ELF-1 (cell line): ENCODE measurements at regions not wholly inside any gene's neighbourhood (a gene's known extent, or its start where the extent isn't known, plus 50 kb on each side); places are given as distances from the start of the nearest gene placed in this dataset.
"Not testable (repeated sequence)": the region's sequence is repeated elsewhere in the genome, so short reads cannot be mapped to it uniquely, and the experiment has no call there.

Experiments
- DNase-seq: peaks from one replicate; pipeline ENCODE4 v3.0.0-alpha.2; 2016; ENCODE audit warnings: low read depth, low spot score

DNA sequence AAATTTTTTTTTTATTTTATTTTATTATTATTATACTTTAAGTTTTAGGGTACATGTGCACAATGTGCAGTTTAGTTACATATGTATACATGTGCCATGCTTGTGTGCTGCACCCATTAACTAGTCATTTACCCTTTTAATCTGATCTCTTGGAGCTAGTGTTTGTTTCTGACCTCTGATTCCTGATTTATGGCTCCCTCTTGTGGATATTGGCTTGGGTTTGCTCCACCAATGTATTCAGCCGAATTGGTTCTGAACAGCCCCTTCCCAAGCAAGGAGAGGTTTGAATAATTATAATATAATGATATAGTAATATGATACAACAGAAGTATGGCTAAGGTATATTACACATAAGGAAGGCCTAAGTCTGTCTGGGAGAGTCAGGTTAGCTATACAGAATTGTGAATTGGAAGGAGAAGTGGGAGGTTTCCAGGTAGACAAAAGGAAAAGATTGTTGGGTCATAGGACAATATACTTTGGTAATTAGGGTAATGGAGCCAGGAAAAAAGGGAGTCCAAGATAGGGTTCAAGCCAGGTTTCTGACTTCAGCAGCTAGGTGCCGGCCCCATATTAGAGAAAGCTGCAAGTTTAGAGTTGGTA, 53.1 kb upstream of the HMCN1 start:
- DNase-seq, result peak; percentile 49

DNA sequence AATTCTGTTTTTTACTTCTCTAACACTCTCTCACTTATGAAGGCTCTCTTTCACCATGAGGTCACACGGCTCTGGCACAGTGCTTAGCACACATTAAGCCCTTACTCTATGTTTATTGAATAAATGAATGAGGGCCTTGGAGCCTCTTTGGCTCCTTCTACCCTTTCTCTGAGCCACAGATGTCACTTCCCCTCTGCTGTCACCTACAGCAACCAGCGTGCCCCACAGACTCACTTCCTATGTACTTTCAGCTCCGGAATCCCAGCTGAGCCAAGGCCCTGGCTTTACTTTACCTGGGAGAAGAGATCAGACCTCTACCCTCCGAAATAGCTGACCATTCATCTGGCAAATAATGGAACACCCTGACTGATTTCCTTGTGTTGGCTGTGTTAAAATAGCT, 53.7 kb upstream of the HMCN1 start:
- DNase-seq, result no peak

GRCh38 chr1:185679220-185679619, 55.0 kb upstream of the HMCN1 start:
- DNase-seq, result no peak

DNA sequence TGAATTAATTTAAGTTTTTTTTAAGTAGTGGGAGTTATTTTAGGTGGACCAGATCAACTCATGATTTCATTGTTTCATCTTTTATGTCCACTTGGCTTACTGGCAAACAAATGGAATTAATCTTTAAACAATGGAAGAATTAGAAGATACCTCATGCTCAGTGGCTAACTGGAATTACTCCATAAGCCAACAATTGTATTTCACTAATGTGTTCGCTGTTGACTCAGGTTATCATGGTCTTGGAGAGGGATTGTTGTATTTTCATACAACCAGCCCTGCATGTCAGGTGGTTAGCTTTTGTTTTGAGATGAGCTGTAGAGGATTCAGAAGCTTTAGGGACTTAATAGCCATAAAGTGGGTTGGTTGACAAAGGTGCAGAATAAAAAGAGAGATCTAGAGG, 57.2 kb upstream of the HMCN1 start:
- DNase-seq, result no peak

DNA sequence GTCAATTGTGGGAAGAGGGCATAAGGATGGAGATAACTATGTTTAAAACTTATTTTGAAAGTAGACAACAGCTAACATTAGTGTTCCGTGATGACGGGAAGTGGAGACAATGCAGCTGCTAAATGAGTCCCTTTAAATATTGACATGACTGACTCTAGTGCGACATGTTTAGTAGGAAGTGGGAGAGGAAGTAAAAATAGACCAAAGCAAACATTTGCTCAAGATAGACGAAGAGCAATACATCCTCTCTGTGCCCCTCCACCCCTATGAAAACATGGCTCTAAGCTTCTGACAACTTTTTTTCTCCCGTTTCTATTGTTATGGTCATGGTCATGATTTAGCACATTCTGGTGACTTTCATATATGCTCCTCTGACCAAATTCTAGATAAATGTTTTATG, 60.0 kb upstream of the HMCN1 start:
- no peak for DNase-seq

- no peak for DNase-seq
Measured at GRCh38 chr1:185672719-185673360, 61.4 kb upstream of the HMCN1 start.

DNA sequence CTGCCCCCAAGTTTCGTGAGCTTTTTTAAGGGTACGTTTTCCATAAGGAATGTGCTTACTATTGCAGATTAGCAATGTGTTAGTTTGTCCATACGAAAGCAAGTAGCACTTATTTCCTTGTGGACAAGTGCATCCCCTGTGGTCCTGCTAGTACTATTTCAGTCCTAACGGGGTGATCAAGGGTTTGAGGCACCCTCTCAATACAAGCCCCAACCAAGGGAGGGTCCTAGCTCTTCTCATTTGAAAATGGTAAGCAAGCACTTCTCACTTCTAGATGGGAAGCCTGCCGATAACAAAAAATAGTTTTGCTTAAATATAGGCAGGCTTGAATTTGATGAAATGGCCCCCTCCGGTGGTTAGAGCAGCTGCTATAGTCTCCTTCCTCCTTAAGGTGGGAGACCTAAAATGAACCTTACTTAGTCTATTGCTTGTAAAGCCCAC, 64.0 kb upstream of the HMCN1 start:
- DNase-seq, result peak; percentile 37

DNA sequence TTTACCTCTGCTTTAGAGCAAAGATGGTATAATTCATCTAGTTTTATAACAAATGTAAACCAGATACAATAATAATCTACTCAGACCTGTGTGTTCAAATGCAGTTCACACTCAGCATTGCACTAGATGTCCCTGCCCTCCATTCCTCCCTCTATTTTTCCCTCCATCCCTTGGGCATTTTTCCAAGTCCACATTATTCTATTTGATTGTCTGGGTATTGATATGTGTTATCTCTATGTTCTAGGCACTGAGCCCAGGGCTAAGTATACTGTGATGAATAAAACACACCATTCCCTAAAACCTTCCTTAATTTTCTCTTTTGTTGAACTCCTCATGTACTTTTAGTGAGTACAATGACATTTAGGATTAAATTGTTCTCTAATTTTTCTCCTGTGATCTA, 66.2 kb upstream of the HMCN1 start:
- DNase-seq, result no peak

GRCh38 chr1:185666582-185666981, 67.6 kb upstream of the HMCN1 start:
- no peak for DNase-seq

DNA sequence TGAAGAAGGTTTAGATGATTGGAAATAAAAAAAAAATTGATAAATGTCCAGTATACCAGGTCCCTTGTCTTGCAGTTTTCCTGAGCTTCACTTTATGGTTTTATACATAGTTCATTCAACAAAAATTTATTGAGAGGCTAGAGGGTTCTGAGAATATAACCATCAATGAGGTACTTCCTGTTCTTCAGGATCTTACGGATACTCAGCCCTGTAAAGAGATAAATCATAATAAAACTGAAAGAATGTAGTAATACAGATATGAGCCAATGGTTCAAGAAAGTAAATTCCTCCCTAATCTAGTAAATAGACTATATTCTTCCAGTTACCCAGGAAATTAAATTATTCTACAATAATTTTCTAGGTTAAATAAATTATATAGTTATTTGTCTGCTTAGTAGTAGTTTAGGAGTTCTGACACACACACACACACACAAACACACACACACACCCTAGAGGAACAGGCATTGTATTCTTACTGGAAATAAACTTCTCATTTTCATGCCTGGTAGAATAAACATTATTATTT, 70.4 kb upstream of the HMCN1 start:
- no peak for DNase-seq

GRCh38 chr1:185663332-185663731, 70.9 kb upstream of the HMCN1 start:
- DNase-seq, result no peak

GRCh38 chr1:185661971-185662370, 72.2 kb upstream of the HMCN1 start:
- no peak for DNase-seq

DNA sequence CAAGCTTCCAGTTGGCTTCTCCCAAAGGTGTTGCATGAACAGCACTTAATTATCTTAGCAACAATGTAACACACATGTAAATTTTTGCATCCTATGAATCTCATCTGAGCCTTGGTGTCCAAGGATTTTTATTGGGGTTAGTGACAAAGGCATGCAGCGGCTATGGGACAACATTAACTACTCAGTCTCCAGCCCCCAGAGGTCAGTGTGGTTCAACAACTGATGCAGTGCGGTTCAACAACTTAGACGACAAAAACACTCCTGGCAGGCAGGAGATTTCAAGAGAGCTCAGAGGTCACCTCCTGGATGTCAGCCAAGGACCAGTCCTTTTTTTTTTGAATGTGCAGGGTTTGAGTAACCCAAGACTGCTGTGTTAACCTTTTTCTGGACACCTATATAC, 77.5 kb upstream of the HMCN1 start:
- DNase-seq, result no peak

DNA sequence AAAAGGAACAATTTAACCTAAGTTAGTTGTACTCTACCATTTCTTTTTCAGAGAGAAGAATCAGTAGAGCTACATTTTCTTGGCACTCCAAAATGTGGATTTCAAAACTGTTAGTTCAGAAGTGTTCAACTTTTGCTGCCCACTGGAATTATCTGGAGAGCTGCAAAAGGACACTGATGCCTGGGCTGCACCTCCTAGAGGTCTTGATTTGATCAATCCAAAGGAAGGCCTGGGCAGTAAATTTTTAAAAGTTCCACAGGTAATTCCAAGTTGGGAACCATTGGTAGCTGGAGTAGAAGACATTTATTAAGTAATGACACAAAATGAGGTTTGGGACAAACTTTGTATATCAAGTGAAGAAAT, 79.3 kb upstream of the HMCN1 start:
- no peak for DNase-seq

GRCh38 chr1:185654199-185654951, 79.8 kb upstream of the HMCN1 start:
- DNase-seq, result no peak

GRCh38 chr1:185653615-185654014, 80.6 kb upstream of the HMCN1 start:
- no peak for DNase-seq

DNA sequence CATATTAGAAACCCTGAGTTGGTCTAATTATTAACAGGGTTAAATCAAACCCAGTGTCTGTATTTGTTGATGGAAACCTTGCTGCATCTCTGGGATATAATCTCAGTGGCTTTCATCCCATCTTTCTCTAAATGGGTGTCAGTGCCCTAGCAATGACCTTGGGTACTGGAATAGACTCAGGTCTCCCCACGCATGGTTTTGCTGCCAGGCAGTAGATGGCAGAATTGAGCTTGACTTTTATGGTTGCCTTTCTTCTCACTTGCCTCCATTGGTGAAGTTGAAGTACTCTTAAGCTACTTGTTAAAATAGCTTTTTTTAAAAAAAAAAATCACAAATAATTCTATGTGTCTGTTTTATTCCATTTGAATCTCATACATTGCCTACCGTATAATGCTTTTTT, 81.8 kb upstream of the HMCN1 start:
- DNase-seq, result no peak

- DNase-seq, result no peak
Measured at GRCh38 chr1:185650602-185651230, 83.5 kb upstream of the HMCN1 start.

GRCh38 chr1:185648858-185649589, 85.2 kb upstream of the HMCN1 start:
- no peak for DNase-seq

- not testable (repeated sequence) for DNase-seq
Measured at GRCh38 chr1:185647597-185648267, 86.5 kb upstream of the HMCN1 start.

DNA sequence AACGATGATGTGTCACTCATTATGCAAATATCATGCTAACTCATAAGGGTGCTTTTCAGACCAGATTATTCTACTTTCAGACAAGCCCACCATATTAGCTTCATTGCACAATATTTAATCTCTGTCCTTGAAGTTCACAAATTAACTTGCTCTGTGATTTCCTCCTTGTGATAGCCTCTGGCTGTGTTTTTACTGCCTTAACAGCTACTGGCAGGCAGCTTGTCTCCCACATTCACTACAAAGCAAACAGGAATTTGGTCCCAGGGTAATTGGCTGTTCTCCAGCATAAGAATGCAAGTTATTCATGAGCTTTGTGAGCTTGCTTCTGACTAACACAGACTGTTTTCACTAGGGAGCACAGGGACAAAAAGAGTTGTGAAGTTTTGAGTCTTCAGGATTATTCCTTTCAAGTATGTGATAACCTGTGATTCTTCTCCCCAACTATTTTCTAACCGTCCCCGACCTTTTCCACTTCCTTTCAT, 87.9 kb upstream of the HMCN1 start:
- DNase-seq, result peak; percentile 92
